ENCODE measurements at regions not wholly inside any gene's neighbourhood (a gene's known extent, or its start where the extent isn't known, plus 50 kb on each side); places are given as distances from the start of the nearest gene placed in this dataset.

DNA sequence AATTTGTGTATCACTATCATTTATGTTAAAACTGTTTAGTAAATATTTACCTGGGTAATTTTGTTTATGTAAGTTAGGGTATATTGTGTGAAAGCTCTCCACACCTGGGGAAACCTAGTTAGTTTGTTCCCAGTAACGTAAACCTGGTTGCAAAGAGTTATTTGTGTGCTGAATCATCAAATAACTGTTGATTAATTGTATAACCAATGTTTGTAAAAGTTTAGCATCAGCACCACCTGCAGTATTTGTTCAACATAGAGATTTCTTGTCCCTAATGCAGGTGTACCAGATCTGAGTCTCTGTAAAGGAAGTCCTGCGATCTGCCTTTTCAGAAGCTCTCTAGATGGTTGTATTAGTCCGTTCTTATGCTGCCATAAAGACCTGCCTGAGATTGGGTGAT lies 440.4 kb downstream of the COL12A1 start:
- DNase-seq (ENCODE audit: low spot score): no peak

DNA sequence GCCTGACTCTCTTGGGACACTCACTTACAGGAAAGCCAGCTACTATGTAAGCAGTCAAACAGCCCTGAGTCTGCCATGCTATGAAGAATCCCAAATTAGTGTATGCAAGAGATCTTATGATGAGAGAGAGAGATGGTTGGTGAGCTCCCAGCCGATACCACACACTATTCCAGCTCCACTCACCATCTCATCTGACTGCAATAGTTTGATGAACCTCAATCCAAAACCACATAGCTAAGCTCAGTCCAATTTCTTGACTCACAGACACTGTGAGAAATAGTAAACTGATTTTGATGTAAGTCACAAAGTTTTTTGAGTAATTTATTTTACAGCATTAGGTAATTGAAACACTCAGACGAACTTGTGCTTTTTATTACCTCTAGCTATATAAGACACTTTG lies 441.4 kb downstream of the COL12A1 start:
- no peak for DNase-seq (ENCODE audit: low spot score)

- no peak for DNase-seq (ENCODE audit: low spot score)
These were observed 443.0 kb downstream of the COL12A1 start for GRCh38 chr6:74762841-74763240.

DNA sequence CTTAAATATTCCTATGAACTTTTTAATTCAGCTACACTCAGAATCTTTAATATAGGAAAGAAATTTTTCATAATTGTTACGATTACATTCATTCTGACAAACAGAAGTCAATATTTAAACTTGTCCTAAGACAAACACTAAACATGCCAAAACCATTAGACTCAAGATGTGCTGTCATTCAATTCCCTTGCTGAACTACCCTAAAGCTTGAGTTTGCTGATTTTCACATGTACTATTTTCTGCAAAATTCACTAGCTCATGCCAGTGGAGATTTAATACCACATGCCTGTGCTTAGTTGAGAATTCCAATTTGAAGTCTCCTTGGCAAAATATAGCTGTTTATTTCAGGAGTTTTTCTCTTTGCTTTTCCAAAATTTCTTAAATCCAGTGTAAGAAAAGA lies 448.0 kb downstream of the COL12A1 start:
- DNase-seq (ENCODE audit: low spot score): no peak

GRCh38 chr6:74756923-74757322 lies 448.9 kb downstream of the COL12A1 start:
- DNase-seq (ENCODE audit: low spot score): no peak

- no peak for DNase-seq (ENCODE audit: low spot score)
These were observed 450.1 kb downstream of the COL12A1 start for GRCh38 chr6:74755778-74756177.

DNA sequence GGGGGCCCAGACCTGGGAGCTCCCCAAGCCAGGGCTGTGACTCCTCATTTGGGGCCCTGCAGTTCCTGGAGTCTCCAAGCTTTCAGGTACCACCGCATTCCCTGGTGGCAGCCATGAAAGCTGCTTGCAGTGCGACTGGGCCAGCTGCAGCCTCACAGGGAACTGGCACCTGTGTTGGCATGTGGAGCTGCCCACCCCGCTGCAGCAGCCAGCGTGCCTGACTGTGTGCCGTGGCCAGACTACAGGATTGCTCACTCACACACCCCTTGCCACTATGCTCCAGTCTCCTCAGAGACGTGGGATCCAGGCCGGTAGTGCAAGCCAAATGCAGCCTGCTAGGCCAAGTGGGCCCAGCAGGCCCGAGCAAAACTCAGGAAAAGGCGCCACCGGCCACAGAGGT lies 450.7 kb downstream of the COL12A1 start:
- DNase-seq (ENCODE audit: low spot score): no peak

- no peak for DNase-seq (ENCODE audit: low spot score)
These were observed 451.8 kb downstream of the COL12A1 start for GRCh38 chr6:74753883-74754600.

DNA sequence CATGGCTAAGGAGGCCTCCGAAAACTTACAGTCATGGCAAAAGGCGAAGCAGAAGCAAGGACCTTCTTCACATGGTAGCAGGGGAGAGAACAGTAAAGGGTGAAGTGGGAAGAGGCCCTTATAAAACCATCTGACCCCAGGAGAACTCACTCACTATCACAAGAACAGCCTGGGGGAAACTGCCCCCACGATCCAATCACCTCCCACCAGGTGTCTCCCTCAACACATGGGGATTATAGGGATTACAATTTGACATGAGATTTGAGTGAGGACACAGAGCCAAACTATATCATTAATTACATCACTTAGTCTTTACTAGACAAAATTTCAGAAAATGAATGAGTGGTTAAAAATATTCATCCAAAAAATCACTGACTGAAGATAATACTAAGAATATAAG lies 453.6 kb downstream of the COL12A1 start:
- no peak for DNase-seq (ENCODE audit: low spot score)

DNA sequence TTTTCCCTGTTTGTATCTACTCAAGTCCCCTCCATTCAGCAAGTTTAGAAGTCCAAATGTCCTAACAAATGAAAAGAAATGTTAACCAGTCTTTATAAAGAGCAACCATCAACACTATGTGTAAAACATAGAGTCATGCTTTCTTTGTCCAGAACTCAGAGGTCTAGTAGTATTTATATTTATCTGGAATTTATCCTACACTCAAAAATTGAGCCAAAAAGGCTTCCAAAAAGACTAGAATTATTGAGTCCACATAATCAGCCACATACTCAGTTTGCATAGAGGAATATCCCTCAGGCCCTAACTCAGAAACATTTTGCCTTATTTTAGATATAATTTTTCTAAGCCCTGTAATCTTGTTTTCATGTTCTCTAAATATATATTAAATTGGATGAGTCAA lies 455.0 kb downstream of the COL12A1 start:
- no peak for DNase-seq (ENCODE audit: low spot score)

GRCh38 chr6:74749211-74750147 lies 456.4 kb downstream of the COL12A1 start:
- no peak for DNase-seq (ENCODE audit: low spot score)

GRCh38 chr6:74745670-74746069 lies 460.2 kb downstream of the COL12A1 start:
- DNase-seq (ENCODE audit: low spot score): no peak

GRCh38 chr6:74742793-74743508 lies 462.9 kb downstream of the COL12A1 start:
- no peak for DNase-seq (ENCODE audit: low spot score)

DNA sequence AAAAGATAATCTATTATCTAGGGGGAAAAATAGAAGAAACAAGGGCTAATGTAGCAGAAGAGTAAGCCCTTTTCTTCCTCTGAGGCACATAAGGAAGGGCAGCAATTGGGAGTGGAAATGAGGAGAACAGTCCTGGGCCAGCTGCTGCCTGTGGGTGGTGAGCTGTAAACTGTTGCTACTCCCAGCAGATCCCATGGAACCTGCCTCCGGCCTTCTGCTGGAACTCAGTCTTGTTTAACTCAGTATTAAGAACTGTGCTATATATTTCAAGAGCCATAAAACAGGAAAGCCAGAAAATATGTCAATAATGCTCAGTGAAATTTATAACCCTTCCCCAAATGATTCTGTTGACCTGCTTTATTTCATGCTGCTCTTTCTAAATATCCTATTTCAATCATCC lies 464.2 kb downstream of the COL12A1 start:
- DNase-seq (ENCODE audit: low spot score): no peak

DNA sequence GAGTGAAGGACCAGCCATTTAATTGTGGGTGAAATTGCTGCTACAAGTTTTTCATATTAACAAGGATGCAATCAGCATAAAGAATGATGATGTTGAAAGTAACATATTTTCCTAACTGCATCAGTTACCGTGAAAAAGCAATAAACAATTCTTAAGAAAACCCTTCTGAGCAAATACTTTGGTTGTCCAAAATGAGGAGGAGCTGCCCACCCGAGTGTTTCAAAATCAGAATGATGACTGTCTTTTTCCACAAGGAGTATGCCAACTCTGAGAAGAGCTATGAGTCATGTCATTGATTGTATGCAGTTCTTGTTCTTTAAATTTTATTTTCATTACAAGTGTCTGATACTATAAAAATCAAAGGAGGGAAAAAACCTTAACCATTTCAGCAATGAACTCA lies 470.5 kb downstream of the COL12A1 start:
- no peak for DNase-seq (ENCODE audit: low spot score)

GRCh38 chr6:74734901-74735300 lies 471.0 kb downstream of the COL12A1 start:
- no peak for DNase-seq (ENCODE audit: low spot score)

- DNase-seq (ENCODE audit: low spot score): no peak
These were observed 471.8 kb downstream of the COL12A1 start for GRCh38 chr6:74733830-74734620.

DNA sequence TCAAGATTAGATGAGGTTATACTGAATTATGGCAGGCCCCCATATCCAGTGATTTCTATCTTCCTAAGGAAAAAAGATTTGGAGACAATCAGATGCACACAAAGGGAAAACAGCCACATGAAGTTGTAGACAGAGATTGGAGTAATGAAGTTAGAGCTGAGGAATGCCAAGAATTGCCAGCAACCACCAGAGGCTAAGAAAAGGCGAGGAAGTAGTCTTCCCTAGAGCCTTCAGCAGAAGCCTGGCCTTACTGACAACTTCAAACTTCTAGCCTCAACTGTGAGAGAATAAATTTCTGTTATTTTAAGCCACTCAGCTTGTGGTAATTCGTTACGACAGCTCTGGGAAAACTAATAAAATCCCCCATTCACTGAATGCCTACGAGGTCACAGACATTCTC lies 473.9 kb downstream of the COL12A1 start:
- no peak for DNase-seq (ENCODE audit: low spot score)

GRCh38 chr6:74731204-74731603 lies 474.6 kb downstream of the COL12A1 start:
- DNase-seq (ENCODE audit: low spot score): no peak

- DNase-seq (ENCODE audit: low spot score): no peak
These were observed 484.9 kb downstream of the COL12A1 start for GRCh38 chr6:74720923-74721322.

- DNase-seq (ENCODE audit: low spot score): no peak
These were observed 488.3 kb downstream of the COL12A1 start for GRCh38 chr6:74717591-74717990.

All from hematopoietic multipotent progenitor cell treated with erythropoietin and hydrocortisone succinate and interleukin-3 and kit ligand, for 15 days (in vitro differentiated cells).